ENCODE measurements at regions not wholly inside any gene's neighbourhood (a gene's known extent, or its start where the extent isn't known, plus 50 kb on each side); places are given as distances from the start of the nearest gene placed in this dataset.

DNA sequence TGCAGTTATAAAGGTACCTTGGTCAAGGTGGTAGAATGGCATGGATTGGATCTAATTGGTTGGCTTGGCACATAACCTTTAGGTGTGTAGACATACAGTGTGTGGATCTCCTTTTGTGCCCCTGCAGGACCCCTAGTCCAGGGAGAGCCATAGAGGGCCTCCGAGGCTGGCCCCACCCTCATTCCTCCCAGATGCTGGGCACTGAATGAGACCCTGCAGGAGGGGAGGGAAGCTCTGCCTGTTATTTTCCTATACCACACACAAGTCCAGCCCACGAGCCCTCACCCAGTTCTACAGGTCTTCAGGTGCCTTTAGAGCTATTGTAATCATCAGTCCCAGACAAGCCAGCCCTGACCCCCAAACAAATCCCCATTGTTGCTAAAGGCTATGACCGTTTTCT lies 58.9 kb downstream of the KCNF1 start:
- DNase-seq: no peak
- TF ChIP-seq, protein P1, sequence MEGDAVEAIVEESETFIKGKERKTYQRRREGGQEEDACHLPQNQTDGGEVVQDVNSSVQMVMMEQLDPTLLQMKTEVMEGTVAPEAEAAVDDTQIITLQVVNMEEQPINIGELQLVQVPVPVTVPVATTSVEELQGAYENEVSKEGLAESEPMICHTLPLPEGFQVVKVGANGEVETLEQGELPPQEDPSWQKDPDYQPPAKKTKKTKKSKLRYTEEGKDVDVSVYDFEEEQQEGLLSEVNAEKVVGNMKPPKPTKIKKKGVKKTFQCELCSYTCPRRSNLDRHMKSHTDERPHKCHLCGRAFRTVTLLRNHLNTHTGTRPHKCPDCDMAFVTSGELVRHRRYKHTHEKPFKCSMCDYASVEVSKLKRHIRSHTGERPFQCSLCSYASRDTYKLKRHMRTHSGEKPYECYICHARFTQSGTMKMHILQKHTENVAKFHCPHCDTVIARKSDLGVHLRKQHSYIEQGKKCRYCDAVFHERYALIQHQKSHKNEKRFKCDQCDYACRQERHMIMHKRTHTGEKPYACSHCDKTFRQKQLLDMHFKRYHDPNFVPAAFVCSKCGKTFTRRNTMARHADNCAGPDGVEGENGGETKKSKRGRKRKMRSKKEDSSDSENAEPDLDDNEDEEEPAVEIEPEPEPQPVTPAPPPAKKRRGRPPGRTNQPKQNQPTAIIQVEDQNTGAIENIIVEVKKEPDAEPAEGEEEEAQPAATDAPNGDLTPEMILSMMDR (IDR thresholded peaks at IDR 0.05): no peak
- no peaks in the 10 kb centered on the region for H3K27me3 ChIP-seq
- H3K27ac ChIP-seq: no peak overlapping the region
- 42 to 46% methylated on average over 2 to 3 of the region's 3 CpGs for WGBS, 2 donors
- intact Hi-C loops (cut with DNase I): no loop called here
- no peaks in the 10 kb centered on the region for H3K9me3 ChIP-seq
- no peaks in the 10 kb centered on the region for H3K4me1 ChIP-seq
- no peak overlapping the region for H3K4me3 ChIP-seq (replicated peaks in 1 of 3)
- H3K36me3 ChIP-seq: no peaks in the 10 kb centered on the region

DNA sequence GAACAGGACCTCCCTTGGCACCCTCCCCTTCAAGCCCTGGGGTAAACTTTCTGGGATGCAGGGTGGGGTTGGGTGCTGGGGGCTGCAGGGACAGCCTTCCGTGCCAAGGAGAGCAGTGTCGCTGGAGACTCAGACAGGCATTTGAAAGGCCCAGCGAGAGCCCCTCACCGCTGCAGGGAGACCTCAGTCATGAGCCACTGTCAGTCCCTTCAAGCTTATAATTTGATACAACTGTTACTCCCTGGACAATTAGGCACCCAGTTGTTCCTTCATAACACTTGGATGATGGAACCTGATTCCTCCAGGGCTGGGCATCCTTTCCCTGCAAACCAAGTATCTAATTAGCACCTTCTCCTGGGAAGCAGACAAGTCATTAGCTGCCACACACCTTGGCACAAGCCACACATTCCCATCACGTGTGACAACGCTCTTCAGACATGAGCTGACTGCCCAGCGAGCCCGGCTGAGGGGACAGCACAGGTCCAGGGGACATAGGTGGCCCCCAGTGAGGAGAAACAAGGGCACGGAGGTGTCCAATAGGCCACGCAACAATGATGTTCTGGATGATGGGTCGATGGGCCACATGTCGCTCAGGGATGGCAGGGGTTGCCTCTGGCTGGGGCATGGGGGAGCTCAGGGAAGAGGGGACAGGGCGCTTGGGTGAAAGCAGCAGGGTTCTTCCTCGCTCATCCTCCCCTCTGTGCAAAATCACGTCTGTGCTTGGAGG lies 59.6 kb downstream of the KCNF1 start:
- H3K36me3 ChIP-seq: no peaks in the 10 kb centered on the region
- H3K4me3 ChIP-seq (replicated peaks in 1 of 3): no peak overlapping the region
- no peaks in the 10 kb centered on the region for H3K27me3 ChIP-seq
- H3K27ac ChIP-seq: no peak overlapping the region
- WGBS, 2 donors: 81 to 82% methylated on average over 15 of the region's 15 CpGs
- H3K9me3 ChIP-seq: no peaks in the 10 kb centered on the region
- DNase-seq: no peak
- H3K4me1 ChIP-seq: no peaks in the 10 kb centered on the region
- intact Hi-C loops (cut with DNase I): no loop called here
- no peak for TF ChIP-seq POLR2A (IDR thresholded peaks at IDR 0.05)
- TF ChIP-seq, protein P1 (IDR thresholded peaks at IDR 0.05): no peak

DNA sequence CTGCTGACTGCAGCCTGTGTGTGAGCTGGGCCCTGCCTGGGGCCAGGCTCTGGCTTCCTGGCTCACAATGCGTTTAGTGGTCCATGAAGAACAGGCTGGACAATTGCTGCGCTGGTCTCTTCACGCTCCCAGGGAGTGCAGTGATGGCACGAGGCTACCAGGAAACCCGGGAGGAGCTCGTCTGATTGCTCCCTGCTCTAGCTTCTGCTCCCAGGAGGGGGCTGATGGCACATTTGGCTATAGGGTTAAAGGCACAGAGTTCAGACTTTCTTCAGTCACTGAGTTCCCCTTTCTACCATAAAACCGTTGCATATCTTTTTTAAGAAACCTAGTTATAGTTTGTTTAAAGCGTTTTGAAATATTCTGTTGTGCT lies 60.1 kb downstream of the KCNF1 start:
- DNase-seq: no peak
- Histone ChIP-seq H3K27me3 (no peaks in the 10 kb centered on the region), H3K4me1 (no peaks in the 10 kb centered on the region), H3K4me3 (replicated peaks in 1 of 3) (no peak overlapping the region), H3K9me3 (no peaks in the 10 kb centered on the region), H3K27ac (no peak overlapping the region), H3K36me3 (no peaks in the 10 kb centered on the region)
- no peak for TF ChIP-seq POLR2A (IDR thresholded peaks at IDR 0.05)
- TF ChIP-seq, protein P1 (IDR thresholded peaks at IDR 0.05): no peak
- intact Hi-C loops (cut with DNase I): no loop called here
- 22 to 27% methylated on average over 8 of the region's 8 CpGs for WGBS, 2 donors

DNA sequence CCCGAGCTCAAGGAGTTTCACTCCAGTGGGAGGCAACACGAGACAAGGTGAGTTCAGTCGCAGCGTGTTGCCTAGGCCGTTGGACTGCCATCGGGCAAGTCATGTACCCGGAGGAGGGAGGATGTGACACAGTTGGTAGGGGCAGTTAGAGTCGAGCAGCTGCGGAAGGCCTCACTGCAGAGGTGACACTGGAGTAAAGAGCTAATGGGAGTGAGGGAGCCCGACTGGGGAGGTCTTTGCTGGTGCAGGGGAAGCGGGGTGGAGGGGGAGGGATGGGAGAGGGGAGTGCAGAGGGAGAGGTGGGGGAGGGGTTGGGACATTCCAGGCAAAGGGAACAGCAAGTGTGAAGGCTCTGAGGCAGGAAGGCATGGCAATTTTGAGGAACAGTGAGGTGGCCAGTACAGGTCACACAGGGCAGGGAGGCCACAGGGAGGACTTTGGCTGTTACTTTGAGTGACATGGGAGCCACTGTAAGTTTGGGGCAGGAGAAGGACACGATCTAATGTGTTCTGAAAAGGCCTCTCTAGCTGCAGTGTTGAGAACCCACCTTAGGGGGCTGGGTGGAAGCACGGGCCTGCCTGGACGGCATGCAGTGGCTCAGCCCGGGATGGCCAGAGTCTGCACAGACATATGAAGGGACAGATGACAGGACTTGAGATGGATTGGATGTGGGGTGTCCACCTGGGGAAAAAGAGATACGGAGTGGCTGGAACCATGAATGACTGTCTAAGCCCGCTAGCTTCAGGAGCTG lies 61.1 kb downstream of the KCNF1 start:
- Histone ChIP-seq H3K4me3 (replicated peaks in 1 of 3) (no peak overlapping the region), H3K9me3 (no peaks in the 10 kb centered on the region), H3K4me1 (no peaks in the 10 kb centered on the region), H3K36me3 (no peaks in the 10 kb centered on the region), H3K27me3 (no peaks in the 10 kb centered on the region), H3K27ac (no peak overlapping the region)
- intact Hi-C loops (cut with DNase I): no loop called here
- TF ChIP-seq POLR2A (IDR thresholded peaks at IDR 0.05): no peak
- TF ChIP-seq, protein P1 (IDR thresholded peaks at IDR 0.05): no peak
- no peak for DNase-seq
- WGBS, 2 donors: 89 to 91% methylated on average over 17 of the region's 17 CpGs

DNA sequence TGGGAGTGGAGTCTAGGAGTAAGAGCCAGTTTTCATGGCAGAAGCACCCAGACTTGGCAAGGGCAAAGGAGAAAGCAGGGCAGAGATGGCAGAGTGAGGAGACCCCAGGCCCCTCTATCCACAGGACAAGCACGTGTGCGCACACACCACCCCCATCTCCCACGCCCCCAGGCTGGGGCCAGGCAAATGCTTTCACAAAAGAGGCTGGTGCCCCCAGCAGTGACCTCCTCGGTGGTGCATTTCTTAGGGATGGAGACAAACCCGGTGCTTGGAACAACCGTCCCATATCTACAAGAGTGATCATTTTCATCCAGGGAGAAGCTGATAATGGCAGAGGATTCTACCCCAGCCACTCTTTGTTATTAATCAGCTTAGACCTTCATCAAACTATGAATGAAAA lies 62.0 kb downstream of the KCNF1 start:
- Histone ChIP-seq H3K36me3 (no peaks in the 10 kb centered on the region), H3K27ac (no peak overlapping the region), H3K27me3 (no peaks in the 10 kb centered on the region), H3K9me3 (no peaks in the 10 kb centered on the region), H3K4me1 (no peaks in the 10 kb centered on the region), H3K4me3 (replicated peaks in 1 of 3) (no peak overlapping the region)
- 57 to 72% methylated on average over 6 of the region's 6 CpGs for WGBS, 2 donors
- TF ChIP-seq POLR2A (IDR thresholded peaks at IDR 0.05): no peak
- TF ChIP-seq, protein P1 (IDR thresholded peaks at IDR 0.05): no peak
- intact Hi-C loops (cut with DNase I): no loop called here
- no peak for DNase-seq

All from thyroid gland (tissue), 4 donors.